Activated naive CD4-positive, alpha-beta T cell treated with anti-CD3 and anti-CD28 coated beads, Interleukin-2, amount 50 U/mL, for 72 hours (primary cell): ENCODE measurements at regions not wholly inside any gene's neighbourhood (a gene's known extent, or its start where the extent isn't known, plus 50 kb on each side); places are given as distances from the start of the nearest gene placed in this dataset.

ENCODE experiments used
- ATAC-seq, 2 donors: fragments of 150-1000 bp; cut with Tn5 transposase; 2 replicates each; pipeline ENCODE4 v1.10.0; 2021; ENCODE audit warnings: mild to moderate bottlenecking in 2 of 2, moderate library complexity in 2 of 2
- DNase-seq, 2 donors: peaks; one replicate each; pipeline ENCODE4 v3.0.0; 2021 to 2022; ENCODE audit warnings: low spot score in 2 of 2
- H3K27ac Mint-ChIP-seq, 2 donors: one replicate each; pipeline ENCODE4 v1.8.0; 2022; ENCODE audit warnings: mild to moderate bottlenecking in 2 of 2, mixed read lengths in 2 of 2
- H3K36me3 Mint-ChIP-seq, 2 donors: one replicate each; pipeline ENCODE4 v1.8.0; 2022; ENCODE audit warnings: mixed read lengths in 2 of 2
- H3K9me3 Mint-ChIP-seq, 2 donors: one replicate each; pipeline ENCODE4 v1.8.0; 2022; ENCODE audit warnings: mixed read lengths in 2 of 2

GRCh38 chr22:27416511-27417420 is 384.8 kb downstream of the MN1 start:
- DNase-seq (no peak), ATAC-seq (no peak)
- no peaks in the 10 kb centered on the region for H3K36me3 Mint-ChIP-seq
- no peak overlapping the region for H3K27ac Mint-ChIP-seq
- H3K9me3 Mint-ChIP-seq: no peaks in the 10 kb centered on the region

GRCh38 chr22:27417421-27417814 is 384.1 kb downstream of the MN1 start:
- H3K36me3 Mint-ChIP-seq: no peaks in the 10 kb centered on the region
- H3K9me3 Mint-ChIP-seq: no peaks in the 10 kb centered on the region
- H3K27ac Mint-ChIP-seq: no peak overlapping the region

GRCh38 chr22:27418261-27418660 is 383.3 kb downstream of the MN1 start:
- Mint-ChIP-seq H3K36me3 (peaks cover 5 to 6% of the 10 kb centered on the region in 2 donors), H3K9me3 (peaks cover 0 to 7% of the 10 kb centered on the region in 2 donors), H3K27ac (no peak overlapping the region)
- DNase-seq (no peak), ATAC-seq (no peak)

More at GRCh38 chr22:27417421-27417814, 384.1 kb downstream of the MN1 start:
- no peak for DNase-seq
- no peak for ATAC-seq

- no peak for ATAC-seq
- Mint-ChIP-seq H3K9me3 (peaks cover 5 to 7% of the 10 kb centered on the region in 2 donors), H3K36me3 (peaks cover 5 to 6% of the 10 kb centered on the region in 2 donors), H3K27ac (no peak overlapping the region)
- no peak for DNase-seq
These were observed 382.1 kb downstream of the MN1 start for GRCh38 chr22:27419473-27419872.

- peaks cover 5 to 7% of the 10 kb centered on the region in 2 donors for H3K9me3 Mint-ChIP-seq
- DNase-seq (no peak), ATAC-seq (no peak)
- H3K36me3 Mint-ChIP-seq: peaks cover 5 to 6% of the 10 kb centered on the region in 2 donors
- no peak overlapping the region for H3K27ac Mint-ChIP-seq
These were observed 381.2 kb downstream of the MN1 start for GRCh38 chr22:27420195-27420816.

- no peak for DNase-seq
- H3K9me3 Mint-ChIP-seq: peaks cover 5 to 11% of the 10 kb centered on the region in 2 donors
- no peak for ATAC-seq
- H3K27ac Mint-ChIP-seq: no peak overlapping the region
- peaks cover 5 to 6% of the 10 kb centered on the region in 2 donors for H3K36me3 Mint-ChIP-seq
These were observed 380.7 kb downstream of the MN1 start for GRCh38 chr22:27420817-27421361.

GRCh38 chr22:27422442-27422841 is 379.1 kb downstream of the MN1 start:
- ATAC-seq (no peak), DNase-seq (no peak)
- peaks cover 5 to 12% of the 10 kb centered on the region in 2 donors for H3K9me3 Mint-ChIP-seq
- peaks cover 5 to 6% of the 10 kb centered on the region in 2 donors for H3K36me3 Mint-ChIP-seq
- H3K27ac Mint-ChIP-seq: no peak overlapping the region

GRCh38 chr22:27424319-27424718 is 377.2 kb downstream of the MN1 start:
- no peak for DNase-seq
- Mint-ChIP-seq H3K27ac (no peak overlapping the region), H3K36me3 (peaks cover 5 to 19% of the 10 kb centered on the region in 2 donors), H3K9me3 (peaks cover 15 to 21% of the 10 kb centered on the region in 2 donors)
- ATAC-seq: no peak

GRCh38 chr22:27429476-27429875 is 372.1 kb downstream of the MN1 start:
- peaks cover 0 to 13% of the 10 kb centered on the region in 2 donors for H3K36me3 Mint-ChIP-seq
- H3K27ac Mint-ChIP-seq: no peak overlapping the region
- H3K9me3 Mint-ChIP-seq: peaks cover 14% of the 10 kb centered on the region in 2 donors
- no peak for ATAC-seq
- no peak for DNase-seq

- Mint-ChIP-seq H3K9me3 (peaks cover 10 to 14% of the 10 kb centered on the region in 2 donors), H3K36me3 (peaks cover 0 to 13% of the 10 kb centered on the region in 2 donors), H3K27ac (no peak overlapping the region)
- DNase-seq (no peak), ATAC-seq (no peak)
These were observed 370.5 kb downstream of the MN1 start for GRCh38 chr22:27431081-27431480.

GRCh38 chr22:27431896-27432295 is 369.7 kb downstream of the MN1 start:
- peaks cover 0 to 13% of the 10 kb centered on the region in 2 donors for H3K36me3 Mint-ChIP-seq
- peaks cover 10 to 14% of the 10 kb centered on the region in 2 donors for H3K9me3 Mint-ChIP-seq
- H3K27ac Mint-ChIP-seq: no peak overlapping the region
- DNase-seq (no peak), ATAC-seq (no peak)

GRCh38 chr22:27433099-27433498 is 368.5 kb downstream of the MN1 start:
- peaks cover 4 to 7% of the 10 kb centered on the region in 2 donors for H3K9me3 Mint-ChIP-seq
- no peak overlapping the region for H3K27ac Mint-ChIP-seq
- DNase-seq (no peak), ATAC-seq (no peak)
- peaks cover 0 to 8% of the 10 kb centered on the region in 2 donors for H3K36me3 Mint-ChIP-seq

GRCh38 chr22:27433585-27434190 is 367.9 kb downstream of the MN1 start:
- H3K9me3 Mint-ChIP-seq: peaks cover 0 to 3% of the 10 kb centered on the region in 2 donors
- no peak for ATAC-seq
- no peak for DNase-seq
- H3K27ac Mint-ChIP-seq: no peak overlapping the region
- H3K36me3 Mint-ChIP-seq: peaks cover 0 to 3% of the 10 kb centered on the region in 2 donors

- H3K27ac Mint-ChIP-seq: no peak overlapping the region
- H3K36me3 Mint-ChIP-seq: no peaks in the 10 kb centered on the region
- no peaks in the 10 kb centered on the region for H3K9me3 Mint-ChIP-seq
- no peak for ATAC-seq
- no peak for DNase-seq
These were observed 366.7 kb downstream of the MN1 start for GRCh38 chr22:27434898-27435297.

GRCh38 chr22:27435844-27436576 is 365.5 kb downstream of the MN1 start:
- H3K27ac Mint-ChIP-seq: no peak overlapping the region
- ATAC-seq (no peak), DNase-seq (no peak)
- H3K36me3 Mint-ChIP-seq: no peaks in the 10 kb centered on the region
- no peaks in the 10 kb centered on the region for H3K9me3 Mint-ChIP-seq

GRCh38 chr22:27436591-27436990 is 365.0 kb downstream of the MN1 start:
- Mint-ChIP-seq H3K36me3 (no peaks in the 10 kb centered on the region), H3K9me3 (no peaks in the 10 kb centered on the region), H3K27ac (no peak overlapping the region)
- DNase-seq (no peak), ATAC-seq (no peak)
